GM10266 (cell line): ENCODE measurements at regions not wholly inside any gene's neighbourhood (a gene's known extent, or its start where the extent isn't known, plus 50 kb on each side); places are given as distances from the start of the nearest gene placed in this dataset.

Source experiments
- DNase-seq: peaks from one replicate; pipeline ENCODE4 v3.0.0; 2012; ENCODE audit errors: extremely low spot score
- CTCF ChIP-seq: IDR thresholded peaks from 2 replicates; pipeline ENCODE4 v1.5.1; 2012; ENCODE audit warnings: mild to moderate bottlenecking, low read depth; ENCODE audit not compliant: control insufficient read depth, insufficient read depth; ENCODE audit errors: missing control alignments

DNA sequence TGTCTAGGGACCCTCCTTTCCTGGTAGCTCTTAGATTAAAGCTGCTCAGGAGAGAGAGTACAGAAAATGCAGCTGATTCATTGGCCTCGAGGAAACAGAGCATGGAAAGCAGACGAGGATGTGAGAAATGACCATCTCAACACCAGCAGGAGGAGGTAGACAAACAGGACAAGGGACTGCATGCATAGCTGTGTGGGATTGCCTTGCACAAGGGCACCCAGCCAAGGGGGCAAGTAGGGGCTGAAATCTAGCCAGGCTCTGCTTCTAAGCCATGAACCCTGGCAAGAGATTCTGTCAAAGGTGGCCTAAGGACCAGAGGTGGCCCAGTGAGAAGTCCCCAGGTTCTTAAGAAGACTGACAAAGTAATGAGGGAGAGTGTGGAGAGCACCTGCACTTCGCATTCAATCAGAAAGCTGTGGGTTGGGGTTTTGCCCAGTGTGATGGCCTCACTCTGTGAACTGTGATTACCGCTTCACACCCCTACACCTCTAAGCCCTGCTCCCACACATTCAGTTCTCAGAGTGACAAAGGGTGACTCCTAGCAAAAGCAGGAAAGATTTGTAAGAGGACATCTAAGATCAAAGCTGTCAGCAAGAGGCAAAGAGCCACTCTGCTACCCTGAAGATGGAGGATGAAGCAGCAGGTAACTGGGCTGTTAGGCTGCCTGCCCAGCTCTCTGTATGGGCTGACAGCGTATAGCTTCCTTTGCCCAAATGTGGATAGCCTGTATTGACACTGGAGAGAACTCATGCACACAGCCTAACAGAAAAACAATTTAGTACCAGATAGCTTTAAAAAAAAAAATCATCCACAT is 151.3 kb upstream of the PELI1 start:
- no peak for TF ChIP-seq CTCF

GRCh38 chr2:64296140-64296480 is 151.9 kb upstream of the PELI1 start:
- DNase-seq, result no peak

More for the DNA sequence above, 151.3 kb upstream of the PELI1 start:
- DNase-seq, result peak; percentile 63

GRCh38 chr2:64296695-64297346 is 152.6 kb upstream of the PELI1 start:
- no peak for TF ChIP-seq CTCF
- DNase-seq, result no peak

More at GRCh38 chr2:64296140-64296480, 151.9 kb upstream of the PELI1 start:
- TF ChIP-seq CTCF, result no peak

DNA sequence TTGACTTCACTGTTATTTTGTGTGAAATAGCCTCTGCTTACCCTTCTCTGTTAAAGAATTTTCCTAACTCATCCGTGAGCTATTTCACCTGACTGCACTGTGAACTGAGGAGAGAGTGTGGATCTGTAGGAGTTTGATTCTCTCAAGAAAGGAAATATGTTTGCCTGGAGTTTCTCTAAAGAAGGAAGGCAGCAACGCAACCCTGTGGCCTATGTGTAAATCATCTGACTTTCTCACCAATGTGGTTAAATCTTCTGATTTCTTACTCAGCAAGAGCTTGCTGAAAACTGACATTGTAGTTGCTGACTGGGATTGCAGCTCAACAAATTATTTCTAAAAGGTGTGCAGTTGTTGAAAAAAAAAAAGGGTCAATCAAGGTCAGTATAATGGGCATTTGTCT is 153.9 kb upstream of the PELI1 start:
- no peak for TF ChIP-seq CTCF
- no peak for DNase-seq

GRCh38 chr2:64300066-64300465 is 153.9 kb upstream of the LGALSL start:
- no peak for TF ChIP-seq CTCF
- DNase-seq, result no peak

DNA sequence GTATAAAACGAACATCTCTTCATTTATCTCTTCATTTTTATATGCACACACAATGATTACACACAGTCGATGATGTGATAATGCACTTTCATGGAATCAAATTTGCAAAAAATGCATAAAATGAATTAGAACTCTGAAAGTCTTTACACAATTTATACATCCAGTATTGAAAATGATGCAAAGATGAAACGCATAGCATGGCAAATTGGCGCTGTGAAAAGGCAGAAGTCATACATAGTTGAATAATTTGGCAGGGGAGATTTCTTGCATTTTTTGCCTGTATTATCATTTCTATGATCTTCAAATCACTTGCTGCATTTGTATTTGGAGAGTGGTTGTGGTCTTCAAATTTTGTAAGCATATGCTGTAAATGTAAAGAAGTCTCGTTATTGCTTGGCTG is 150.7 kb upstream of the LGALSL start:
- TF ChIP-seq CTCF, result no peak
- no peak for DNase-seq

DNA sequence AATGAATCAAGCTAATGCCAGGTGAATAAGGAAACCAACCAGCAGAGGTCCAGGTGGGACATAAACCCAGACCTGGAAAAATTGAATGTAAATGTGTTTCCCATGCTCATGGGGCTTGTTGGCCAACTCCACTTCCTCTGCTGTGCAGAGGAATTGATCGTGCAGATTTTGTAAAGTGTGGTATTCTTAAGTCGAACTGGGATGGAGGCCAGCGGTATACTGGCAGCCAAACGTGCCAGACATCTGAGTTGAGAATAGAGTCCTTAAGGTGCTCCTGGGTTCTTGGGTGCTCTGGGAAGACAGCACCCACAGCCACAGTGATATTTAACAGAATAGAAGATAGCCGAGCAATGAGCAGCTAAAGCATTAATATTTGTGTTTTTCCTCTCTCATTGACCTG is 146.5 kb upstream of the LGALSL start:
- DNase-seq, result no peak
- TF ChIP-seq CTCF, result no peak
